IPS DF 19.7 (cell line): ENCODE measurements at regions not wholly inside any gene's neighbourhood (a gene's known extent, or its start where the extent isn't known, plus 50 kb on each side); places are given as distances from the start of the nearest gene placed in this dataset.

Experiments
- DNase-seq: peaks from one replicate; pipeline ENCODE4 v3.0.0-alpha.2; 2013; ENCODE audit warnings: low read depth, low spot score

DNA sequence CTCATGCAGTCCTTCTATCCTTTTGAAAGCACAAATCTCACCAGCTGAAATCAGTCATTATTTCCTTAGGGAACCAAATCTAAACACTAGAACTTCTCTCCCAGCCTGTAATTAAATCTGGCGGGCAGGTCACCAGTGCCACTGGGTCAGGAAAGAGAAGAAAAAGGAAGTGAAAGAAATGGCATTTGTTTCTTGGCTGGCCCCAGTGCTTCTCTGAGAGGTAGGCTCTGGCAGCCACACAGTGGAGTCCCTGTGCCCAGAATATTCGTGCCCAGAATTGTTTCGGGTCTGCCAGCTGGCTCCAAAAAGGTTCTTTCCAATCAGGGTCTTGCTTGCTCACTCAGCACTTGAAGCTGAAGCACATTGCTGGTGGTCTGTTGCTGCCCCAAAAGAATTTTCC lies 133.9 kb upstream of the MTAP start:
- no peak for DNase-seq

DNA sequence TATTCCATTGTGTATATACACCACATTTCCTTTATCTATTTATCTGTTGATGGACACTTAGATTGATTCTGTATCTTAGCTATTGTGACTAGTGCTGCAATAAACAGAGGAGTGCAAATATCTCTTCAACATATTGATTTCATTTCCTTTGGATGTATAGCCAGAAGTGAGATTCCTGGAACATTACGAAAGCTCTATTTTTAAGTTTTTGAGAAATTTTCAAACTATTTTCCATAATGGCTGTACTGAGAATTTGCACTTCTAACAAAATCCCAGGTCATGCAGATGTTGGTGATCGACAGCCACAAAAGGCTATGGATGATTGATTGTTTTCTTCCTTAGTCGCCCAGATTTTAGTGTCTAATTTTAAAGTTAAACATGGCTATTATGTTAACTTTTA lies 132.7 kb upstream of the MTAP start:
- no peak for DNase-seq

DNA sequence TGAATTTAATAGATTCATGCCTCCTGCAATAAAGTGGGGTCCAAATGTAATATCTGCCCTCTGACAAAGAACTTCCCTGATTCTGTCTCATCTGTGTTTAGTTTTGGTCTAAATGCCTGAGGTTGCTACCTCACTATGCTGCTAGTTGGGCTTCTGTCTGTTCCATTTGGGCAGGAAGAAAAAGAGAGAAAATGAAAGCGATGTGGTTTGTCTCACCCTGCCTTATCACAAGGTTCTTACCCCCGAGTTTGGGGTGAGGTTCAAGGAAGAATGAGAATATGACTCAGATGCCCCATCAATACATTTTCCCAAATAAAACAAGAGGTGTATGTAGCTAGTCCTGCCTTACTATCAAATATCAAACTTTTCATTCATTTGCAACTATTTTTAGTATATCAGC lies 132.1 kb upstream of the MTAP start:
- no peak for DNase-seq

DNA sequence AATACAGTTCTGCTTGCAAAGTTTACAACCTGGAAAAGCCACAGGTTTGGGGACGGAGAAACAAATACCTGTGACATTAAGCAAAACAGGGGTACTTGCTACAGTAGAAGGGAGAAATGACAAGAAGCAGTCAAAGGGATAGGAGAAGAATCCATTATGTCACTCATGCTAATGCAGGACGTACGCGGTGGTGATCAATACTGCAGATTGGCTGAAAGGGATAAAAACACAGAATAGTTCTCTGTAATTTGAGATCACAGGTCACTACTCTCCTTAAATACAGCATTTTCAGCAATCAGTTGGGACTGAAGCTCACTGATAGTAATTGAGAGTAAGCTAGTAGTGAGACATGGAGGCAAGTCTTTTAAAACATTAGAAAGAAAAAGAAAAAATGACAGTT lies 130.3 kb upstream of the MTAP start:
- DNase-seq: no peak

DNA sequence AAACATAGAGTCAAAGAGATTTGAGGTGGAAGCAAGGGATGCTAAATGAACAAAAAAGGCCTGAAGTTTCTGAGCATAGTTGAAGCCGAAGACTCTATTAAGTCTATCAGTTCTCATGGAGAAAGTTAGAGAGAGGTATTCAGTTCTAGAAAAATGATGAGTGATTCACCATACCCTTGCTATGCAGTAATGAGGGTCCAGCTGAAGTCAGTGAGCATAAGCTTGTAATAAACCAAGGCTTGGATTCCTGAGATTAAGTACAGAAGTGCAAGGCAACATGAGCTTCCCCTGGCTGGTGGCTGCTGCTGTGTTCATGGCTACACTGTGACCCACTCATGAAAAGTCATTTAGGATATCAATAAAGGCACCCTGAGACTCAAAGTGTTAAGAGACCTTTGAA lies 129.7 kb upstream of the MTAP start:
- DNase-seq: no peak

DNA sequence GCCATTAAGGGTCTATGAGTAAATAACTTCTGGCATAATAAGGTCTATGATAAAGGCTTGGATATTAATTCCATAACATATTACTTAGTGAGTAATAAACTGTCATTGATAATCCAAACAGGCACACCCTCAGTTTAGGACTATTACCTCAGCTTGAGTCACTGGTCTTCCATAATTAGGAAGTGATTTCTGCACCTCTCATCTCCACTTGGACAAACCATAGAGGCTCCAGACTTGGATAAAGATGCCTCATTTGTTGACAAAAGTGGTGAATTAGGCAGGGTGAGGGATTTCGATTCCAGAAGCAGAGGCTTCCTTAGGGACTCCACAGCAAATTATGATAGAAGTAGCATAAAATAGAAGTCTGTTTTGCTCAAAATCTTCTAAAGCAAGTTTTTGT lies 127.5 kb upstream of the MTAP start:
- no peak for DNase-seq

DNA sequence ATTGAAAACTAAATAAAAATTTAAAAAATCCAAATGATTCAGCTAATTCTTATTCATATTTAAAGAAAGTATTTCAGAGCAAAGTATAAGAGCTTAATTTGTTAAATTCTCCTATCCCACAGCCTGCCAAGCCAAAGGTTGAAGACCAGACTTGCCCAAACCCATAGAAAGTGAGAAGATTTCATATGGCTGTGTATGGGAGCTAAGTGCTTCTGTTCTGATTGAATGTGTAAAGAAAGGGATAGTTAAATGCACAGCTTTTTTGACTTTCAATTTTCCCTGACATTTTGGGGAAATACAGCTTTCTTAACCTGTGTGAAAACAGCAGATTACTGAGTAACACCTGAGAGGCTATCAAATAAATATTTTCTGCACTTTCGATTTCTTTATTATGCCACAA lies 125.0 kb upstream of the MTAP start:
- no peak for DNase-seq

DNA sequence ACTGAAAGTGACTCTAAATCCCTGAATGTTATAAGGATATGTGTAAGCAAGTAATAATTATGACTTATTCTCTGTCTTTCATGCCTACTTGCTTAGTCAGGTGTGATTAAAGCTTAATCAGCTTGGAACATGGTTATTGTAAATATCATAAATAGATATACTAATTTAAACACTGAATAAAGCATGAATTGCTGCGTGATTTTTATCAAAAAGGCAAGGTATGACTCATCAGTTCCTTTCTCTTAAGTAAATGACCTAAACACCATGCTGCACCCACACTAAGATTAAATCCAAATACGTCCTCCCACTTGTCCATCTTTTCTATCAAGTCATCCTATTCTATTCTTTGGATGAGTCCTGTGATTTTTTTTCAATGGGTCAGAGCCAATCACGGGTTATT lies 124.6 kb upstream of the MTAP start:
- DNase-seq: no peak

DNA sequence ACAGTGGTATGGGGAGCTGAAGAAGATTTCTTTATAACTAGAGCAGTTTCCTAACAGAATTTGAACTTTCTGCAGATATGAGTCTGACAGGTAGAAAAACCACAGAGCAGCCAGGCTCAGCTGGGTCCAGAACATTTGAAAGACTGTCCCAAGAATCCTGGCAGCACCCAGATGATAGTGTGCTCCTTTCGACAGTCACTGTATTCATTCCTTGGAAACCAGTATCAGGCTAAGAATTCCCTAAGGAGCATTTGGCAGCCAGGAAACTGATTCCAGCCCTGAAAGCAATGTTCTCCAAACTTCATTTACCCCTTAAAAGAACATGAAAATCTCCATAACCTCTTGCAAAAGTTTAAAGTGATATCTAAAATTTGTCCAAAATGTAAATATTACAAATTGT lies 123.0 kb upstream of the MTAP start:
- no peak for DNase-seq

DNA sequence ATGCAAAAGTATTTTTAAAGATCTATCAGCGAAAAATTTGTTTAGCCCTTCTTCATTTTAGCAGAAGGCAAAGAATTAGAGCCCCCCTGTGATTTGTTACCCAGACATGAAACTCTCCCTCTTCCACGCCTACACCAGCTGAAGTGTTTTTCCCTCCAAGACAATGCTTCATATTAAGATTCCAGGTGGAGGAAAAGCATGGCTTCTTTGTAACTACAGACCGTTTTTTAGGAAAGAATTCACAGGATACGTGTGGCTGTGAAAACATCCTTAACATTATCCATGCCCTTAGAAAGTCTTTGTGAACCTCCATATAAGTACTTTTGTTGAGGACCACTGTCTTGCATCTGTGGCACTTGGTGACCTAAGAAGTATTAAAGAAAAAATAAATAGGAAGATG lies 121.8 kb upstream of the MTAP start:
- DNase-seq: no peak

DNA sequence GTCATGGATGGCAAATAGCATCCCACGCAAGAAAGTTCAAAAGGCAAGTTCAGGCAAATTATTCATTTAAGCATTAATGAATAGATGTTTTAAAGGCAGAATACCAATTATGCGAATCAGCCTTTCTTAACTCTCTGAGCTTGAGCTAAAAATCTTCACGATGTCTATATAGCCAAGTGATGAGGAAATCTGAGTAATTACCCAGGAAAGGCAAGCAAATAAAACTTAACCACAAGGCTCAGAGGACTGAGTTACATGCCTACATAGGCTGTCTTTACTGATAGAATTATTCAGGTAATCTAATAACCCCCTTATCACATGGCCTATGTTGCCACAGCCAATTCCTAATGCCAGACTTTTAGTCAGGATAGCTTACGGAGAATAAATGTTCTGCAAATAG lies 120.8 kb upstream of the MTAP start:
- DNase-seq: no peak

DNA sequence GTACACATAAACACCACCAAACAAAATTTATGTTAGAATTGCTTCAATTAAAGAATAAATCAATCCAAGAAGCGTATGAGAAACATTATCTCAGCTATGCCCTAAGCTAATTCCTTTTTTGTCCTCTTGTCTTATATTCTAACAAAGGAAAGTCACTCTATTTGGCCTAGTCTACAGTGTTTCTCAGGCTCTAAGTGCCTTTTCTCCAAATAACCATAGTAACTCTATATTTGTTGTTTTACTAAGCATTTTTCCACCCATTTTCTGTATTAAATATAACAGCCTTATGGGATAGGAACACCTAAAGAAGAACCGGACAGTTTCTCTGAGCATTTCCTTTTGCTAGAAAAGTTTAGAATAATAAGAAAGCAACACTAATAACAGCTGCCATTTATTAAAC lies 120.1 kb upstream of the MTAP start:
- DNase-seq: no peak

DNA sequence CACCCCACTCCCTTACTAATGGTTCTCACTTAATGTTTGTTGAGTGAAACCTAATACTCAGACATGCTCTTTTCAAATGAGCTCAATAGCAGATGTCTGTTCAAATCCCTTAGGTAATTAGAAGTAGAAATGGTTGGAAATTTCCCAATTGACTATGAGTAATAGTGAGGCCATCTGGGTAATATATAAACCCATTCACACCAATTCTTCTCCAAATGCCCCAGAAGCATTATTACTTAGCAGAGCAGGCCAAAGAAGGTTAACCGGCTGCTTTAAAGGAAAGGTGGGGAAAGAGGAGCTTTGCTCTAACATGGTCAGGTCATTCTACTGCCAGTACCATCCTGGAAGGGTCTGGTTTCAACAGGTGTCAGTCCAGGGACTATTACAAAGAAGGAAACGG lies 119.5 kb upstream of the MTAP start:
- no peak for DNase-seq

DNA sequence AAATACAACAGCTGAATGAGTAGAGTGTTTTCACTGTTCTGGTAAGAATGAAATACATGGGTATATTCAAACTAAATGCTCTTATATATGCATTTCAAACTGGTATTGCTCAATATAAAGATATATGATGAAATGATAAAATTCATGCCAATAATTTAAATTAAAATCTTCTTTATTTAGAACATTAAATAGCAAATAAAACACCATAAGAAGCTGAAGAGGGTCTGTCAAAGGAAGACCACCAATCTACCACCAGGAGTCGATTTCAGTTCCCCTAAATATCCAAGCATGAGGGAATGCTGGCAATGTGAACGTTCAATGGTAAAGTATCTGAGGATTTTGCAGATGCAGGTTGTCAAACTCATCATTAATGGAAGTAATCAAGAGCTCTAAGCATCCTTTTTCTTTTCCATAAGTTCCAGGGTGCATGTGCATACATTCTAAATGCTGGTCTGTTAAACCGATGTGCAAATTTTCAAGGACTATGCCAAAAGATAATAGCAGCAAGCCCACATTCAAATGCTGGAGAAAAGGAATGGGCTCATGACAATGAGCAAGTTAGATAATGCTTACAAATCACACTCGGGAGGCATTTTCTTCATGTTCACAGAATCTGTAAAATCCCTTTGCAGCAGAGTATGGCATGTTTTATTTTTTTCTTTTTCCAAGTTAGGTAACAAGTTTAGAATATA lies 118.8 kb upstream of the MTAP start:
- no peak for DNase-seq

DNA sequence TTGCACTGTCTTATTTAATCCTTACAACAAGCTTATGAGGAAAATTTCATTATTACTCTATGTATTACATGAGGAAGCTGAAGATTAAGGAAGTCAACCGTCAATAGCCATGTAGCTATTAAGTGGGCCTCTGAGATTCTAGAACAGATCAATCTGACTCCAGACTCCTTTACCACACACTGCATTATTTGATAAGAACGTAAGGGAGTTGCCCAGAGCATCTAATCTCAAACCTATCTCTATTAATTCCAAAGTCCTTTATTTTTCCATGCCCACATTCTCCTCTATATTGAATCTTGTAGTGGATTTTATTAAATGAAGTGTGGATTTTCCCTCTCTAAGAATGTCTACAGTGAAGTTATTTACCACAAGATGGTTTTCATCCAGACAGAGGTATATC lies 118.2 kb upstream of the MTAP start:
- no peak for DNase-seq

DNA sequence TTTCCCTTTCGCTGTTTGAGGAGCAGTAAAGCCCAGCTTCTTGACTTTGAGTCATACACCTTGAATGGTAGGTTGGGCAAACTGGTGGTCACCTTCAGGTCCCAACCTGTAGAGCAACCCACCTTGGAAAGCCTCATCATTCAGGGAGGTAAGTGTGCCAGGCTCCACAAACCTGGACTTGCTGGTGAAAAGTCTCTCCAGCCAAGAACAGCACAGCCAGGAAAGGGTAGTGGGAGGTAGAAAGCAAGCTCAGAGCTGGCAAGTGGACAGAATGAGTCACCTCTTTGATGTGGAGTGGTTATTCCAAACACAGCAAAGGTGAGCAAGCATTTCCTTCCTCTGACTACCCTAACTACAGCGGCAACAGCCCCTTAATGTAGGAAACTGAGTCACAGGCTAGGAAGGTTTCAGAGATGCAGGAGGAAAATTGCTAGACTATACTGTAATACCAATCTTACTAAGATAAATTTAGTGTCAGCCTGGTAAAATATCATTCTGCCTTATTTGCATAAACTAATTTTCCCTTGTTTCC lies 117.5 kb upstream of the MTAP start:
- DNase-seq: no peak

DNA sequence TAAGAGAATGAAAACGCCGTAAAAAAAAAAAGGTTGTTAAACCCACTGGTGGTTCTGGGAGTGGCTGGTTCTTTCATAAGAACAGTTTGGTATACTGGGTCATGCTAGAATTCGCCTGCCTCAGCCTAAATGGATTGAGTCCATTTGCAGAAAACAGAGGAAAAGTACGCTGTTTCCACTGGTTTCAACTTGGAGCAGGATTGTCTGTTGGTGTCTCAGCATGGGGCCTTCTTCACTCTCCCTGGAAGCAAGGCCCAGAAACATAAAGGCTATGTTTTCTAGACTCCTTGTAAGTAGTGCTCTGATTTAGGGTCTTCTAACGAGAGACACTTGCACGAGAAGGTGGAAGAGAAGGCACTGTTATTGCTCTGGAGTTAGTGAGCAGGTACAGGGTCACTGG lies 116.9 kb upstream of the MTAP start:
- DNase-seq: no peak

DNA sequence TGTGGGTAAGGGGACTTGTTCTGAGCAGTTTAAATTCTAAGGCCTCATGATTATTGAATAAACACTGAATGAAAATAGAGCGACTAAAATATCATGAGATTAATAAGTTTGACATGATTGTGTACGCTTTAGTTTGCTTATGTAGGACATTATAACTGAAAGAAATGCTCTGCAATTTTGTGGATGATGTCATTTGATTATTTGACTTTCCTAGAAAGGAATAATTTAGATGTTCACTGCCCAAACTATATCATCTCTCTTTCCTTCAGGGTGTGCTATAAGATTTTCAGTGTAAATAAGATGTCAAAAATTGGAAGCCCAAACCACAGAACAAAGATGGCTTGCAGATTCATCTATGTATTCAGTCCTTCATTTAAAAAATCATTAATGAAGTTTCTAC lies 115.7 kb upstream of the MTAP start:
- no peak for DNase-seq

DNA sequence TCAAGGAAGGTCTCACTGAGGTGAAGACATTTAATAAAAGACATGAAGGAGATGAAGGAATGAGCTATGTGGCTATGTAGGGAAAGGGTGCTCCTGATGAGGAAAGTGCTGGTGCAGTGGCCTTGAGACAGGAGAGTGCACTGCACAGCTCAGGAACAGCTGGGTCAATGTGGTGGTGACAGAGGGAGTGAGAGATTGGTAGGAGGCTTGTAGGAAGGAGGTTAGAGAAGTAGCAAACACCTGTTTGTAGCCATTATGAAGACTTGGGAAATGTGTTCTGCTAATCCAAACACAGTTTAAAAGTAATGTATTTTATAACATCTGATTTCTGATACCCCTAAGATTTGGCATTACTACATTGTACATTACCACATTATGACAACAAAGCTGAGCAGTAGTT lies 115.1 kb upstream of the MTAP start:
- DNase-seq: no peak

DNA sequence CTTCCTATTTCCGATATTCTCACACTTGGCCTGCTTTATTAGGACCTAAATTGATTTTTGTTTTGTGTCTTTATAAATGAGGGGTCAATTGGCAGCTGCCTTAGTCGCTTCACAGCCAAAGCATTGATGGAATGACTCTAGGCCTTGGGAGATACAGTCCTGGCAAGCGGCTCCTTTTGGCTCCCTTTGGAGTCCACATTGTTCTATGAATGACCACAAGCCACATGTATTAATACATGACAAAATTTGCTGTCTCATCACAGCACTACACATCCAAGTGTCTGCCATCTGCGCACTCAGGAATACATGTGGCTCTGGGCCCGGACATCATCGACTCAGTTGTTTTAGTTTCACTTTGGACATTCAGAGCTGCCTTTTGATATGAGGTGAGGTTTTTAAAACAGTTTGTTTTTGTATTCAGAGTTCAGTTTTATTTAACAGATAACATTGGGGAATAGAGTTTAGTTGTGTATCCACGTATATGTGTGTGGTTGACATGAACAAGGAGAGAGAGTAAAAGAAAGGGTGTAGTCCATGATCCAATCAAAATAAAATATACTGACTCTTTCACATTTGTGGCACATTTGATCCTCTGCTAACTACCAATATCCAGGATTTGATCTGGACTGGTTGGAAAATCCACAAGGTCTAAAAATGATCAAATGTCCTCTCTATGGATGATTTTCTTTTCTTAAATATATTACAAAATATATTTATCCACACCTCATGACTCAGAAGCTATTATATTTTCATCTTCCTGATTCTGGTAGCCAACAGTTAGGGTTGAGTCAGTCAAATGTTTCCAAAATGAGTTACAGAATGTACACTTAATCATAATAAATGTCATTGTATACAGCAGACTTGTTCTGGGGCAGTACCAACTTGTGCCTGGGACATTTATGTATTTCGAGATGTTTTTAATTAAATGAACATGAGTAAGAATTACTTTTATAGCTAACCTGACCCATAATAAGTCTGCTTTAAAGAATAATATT lies 114.0 kb upstream of the MTAP start:
- no peak for DNase-seq

DNA sequence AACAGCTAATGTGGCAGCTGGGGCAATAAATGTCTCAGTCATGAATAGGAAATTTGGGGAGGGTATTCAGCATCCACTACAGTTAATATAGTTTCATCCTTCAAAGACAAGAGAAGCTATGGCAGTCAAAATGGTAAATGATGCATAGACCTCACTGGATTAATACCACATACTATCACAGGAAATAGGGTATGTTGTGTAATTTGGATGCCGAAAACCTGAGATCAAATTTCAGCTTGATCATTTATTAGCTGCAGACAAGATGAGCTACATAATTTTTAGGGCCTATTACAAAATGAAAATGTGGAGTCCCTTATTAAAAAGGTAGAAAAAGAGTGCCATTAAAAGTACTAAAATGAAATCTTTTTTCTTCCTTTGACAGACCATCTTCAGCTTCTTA lies 112.6 kb upstream of the MTAP start:
- DNase-seq: no peak

DNA sequence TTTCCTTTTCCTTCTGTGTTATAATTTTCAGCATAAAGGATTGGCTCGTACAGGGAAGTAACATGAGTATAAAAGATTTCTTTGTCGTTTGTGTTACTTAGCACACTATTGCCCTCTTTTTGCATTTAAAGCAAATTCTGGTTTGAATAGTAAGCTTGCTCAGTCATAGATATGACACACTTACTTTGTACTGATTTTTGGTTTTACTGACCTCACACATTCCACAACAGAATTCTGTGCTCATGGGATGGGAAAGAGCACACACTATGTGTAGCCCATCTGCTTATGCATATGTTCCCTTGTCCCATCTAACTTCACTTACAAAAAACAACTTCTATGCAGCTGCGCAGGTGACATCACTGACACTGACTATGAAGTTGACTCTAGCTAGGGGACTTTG lies 111.9 kb upstream of the MTAP start:
- no peak for DNase-seq

DNA sequence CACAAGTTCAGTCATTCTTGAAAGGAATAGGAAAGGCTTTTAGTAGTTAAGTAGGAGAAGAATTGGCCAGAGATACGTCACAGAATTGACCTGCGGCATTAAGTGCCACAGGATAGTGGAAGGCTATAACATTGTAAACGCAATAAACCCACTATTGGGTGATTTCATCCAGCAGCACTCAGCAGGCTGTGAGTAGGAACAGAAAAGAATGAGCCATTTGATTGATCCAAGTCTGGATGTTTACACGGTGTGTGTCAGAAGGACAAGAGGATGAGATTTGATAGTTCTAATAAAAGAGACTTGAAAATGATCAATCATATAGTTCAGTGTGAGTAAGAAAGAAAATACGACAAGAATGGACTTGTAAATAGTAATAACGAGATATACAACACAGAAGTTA lies 110.0 kb upstream of the MTAP start:
- no peak for DNase-seq
